OCI-LY7 (cell line): ENCODE measurements at regions not wholly inside any gene's neighbourhood (a gene's known extent, or its start where the extent isn't known, plus 50 kb on each side); places are given as distances from the start of the nearest gene placed in this dataset.

Experiments used
- BruUV-seq: library from RNA; stranded (reverse); fragments of 400-500 nt; replicated peaks from 2 replicates; lab custom pipeline; 2021; lab: Mats Ljungman, UMichigan
- CTCF ChIA-PET: fragments of 300-600 bp; sonication (Branson Sonifier 250); formaldehyde crosslinking; loops from one replicate; lab custom pipeline; 2022; ENCODE audit warnings: antibody characterized with exemption; ENCODE audit not compliant: unreplicated experiment; lab: Charles Lee
- POLR2A ChIA-PET: fragments of 300-600 bp; sonication (Branson Sonifier 250); formaldehyde crosslinking; loops from one replicate; lab custom pipeline; 2022; ENCODE audit warnings: antibody characterized with exemption; lab: Charles Lee
- DNase-seq: peaks from one replicate; pipeline ENCODE4 v3.0.0-alpha.2; 2015; ENCODE audit warnings: low spot score
- H2AFZ ChIP-seq: fragments of 200-600 bp; sonication (generic), shearing (Covaris generic); 2 replicates; pipeline ENCODE4 v1.6.1; 2014; ENCODE audit warnings: mild to moderate bottlenecking, antibody characterized with exemption, low read length, moderate library complexity
- H3K27ac ChIP-seq: fragments of 200-600 bp; sonication (generic); 2 replicates; pipeline ENCODE4 v1.5.1; 2014; ENCODE audit warnings: mixed run types, low read depth, mild to moderate bottlenecking, moderate library complexity, low read length, inconsistent platforms; ENCODE audit not compliant: poor library complexity, severe bottlenecking
- H3K36me3 ChIP-seq: fragments of 200-600 bp; sonication (generic); 2 replicates; pipeline ENCODE4 v1.6.1; 2014; ENCODE audit warnings: mild to moderate bottlenecking, antibody characterized with exemption, low read length, moderate library complexity, mixed read lengths; ENCODE audit not compliant: insufficient read depth
- H3K4me1 ChIP-seq: fragments of 200-600 bp; sonication (generic); 2 replicates; pipeline ENCODE4 v1.5.1; 2014; ENCODE audit warnings: mild to moderate bottlenecking, low read length; ENCODE audit not compliant: insufficient read depth, poor library complexity, severe bottlenecking
- H3K4me2 ChIP-seq: fragments of 200-600 bp; sonication (generic); 2 replicates; pipeline ENCODE4 v1.6.1; 2014; ENCODE audit warnings: mild to moderate bottlenecking, low read length
- H3K4me3 ChIP-seq: fragments of 200-600 bp; sonication (generic); 2 replicates; pipeline ENCODE4 v1.5.1; 2014; ENCODE audit warnings: mild to moderate bottlenecking, low read depth, low read length; ENCODE audit not compliant: poor library complexity, severe bottlenecking
- H3K79me2 ChIP-seq: fragments of 200-600 bp; sonication (generic); 2 replicates; pipeline ENCODE4 v1.6.1; 2016; ENCODE audit warnings: low read depth, mild to moderate bottlenecking, low read length, moderate library complexity, mixed read lengths; ENCODE audit not compliant: insufficient read depth
- H3K9me2 ChIP-seq: fragments of 200-600 bp; sonication (generic); 2 replicates; pipeline ENCODE4 v1.6.1; 2016; ENCODE audit warnings: mild to moderate bottlenecking, low read length, mixed read lengths; ENCODE audit not compliant: insufficient read depth
- H3K9me3 ChIP-seq: fragments of 200-600 bp; sonication (generic); 2 replicates; pipeline ENCODE4 v1.6.1; 2014; ENCODE audit warnings: mild to moderate bottlenecking, mixed run types, low read length, mixed read lengths
- H4K20me1 ChIP-seq: fragments of 200-600 bp; sonication (generic); 2 replicates; pipeline ENCODE4 v1.6.1; 2014; ENCODE audit warnings: mild to moderate bottlenecking, antibody characterized with exemption, low read length, moderate library complexity, mixed read lengths; ENCODE audit not compliant: insufficient read depth
- EZH2phosphoT487 ChIP-seq: fragments of 200-600 bp; sonication (generic); IDR thresholded peaks from 2 replicates; pipeline ENCODE4 v1.6.1; 2018; ENCODE audit warnings: low read depth, borderline replicate concordance, mild to moderate bottlenecking, mixed run types, antibody characterized with exemption, low read length, moderate library complexity, mixed read lengths
- intact Hi-C: fragments of 100-400 bp; cut with micrococcal nuclease; formaldehyde crosslinking; loops from one replicate; pipeline ENCODE4 v1.10.0; 2022; ENCODE audit not compliant: unreplicated experiment
- TF ChIP-seq, protein P1 (sequence below): fragments of 200-600 bp; sonication (generic); conservative IDR thresholded peaks from 2 replicates; pipeline ENCODE4 v1.5.1; 2014; ENCODE audit warnings: mild to moderate bottlenecking, antibody characterized with exemption, low read length, moderate library complexity, mixed read lengths

GRCh38 chr5:51273021-51273420 is 110.2 kb upstream of the ISL1 start:
- H3K9me2 ChIP-seq: no peaks in the 10 kb centered on the region
- DNase-seq: no peak
- no peaks in the 10 kb centered on the region for H3K9me3 ChIP-seq
- intact Hi-C loops: no loop called here
- ChIA-PET POLR2A (interaction anchor here (1.1 kb wide), 1 partner anchor 24 kb away, joined by 3 read pairs; no protein-coding TSS in a partner anchor), CTCF (no interaction called here)
- H3K4me2 ChIP-seq: no peak overlapping the region
- H2AFZ ChIP-seq: no peak overlapping the region
- no peaks in the 10 kb centered on the region for H3K79me2 ChIP-seq
- no peak for TF ChIP-seq EZH2phosphoT487
- TF ChIP-seq, protein P1, sequence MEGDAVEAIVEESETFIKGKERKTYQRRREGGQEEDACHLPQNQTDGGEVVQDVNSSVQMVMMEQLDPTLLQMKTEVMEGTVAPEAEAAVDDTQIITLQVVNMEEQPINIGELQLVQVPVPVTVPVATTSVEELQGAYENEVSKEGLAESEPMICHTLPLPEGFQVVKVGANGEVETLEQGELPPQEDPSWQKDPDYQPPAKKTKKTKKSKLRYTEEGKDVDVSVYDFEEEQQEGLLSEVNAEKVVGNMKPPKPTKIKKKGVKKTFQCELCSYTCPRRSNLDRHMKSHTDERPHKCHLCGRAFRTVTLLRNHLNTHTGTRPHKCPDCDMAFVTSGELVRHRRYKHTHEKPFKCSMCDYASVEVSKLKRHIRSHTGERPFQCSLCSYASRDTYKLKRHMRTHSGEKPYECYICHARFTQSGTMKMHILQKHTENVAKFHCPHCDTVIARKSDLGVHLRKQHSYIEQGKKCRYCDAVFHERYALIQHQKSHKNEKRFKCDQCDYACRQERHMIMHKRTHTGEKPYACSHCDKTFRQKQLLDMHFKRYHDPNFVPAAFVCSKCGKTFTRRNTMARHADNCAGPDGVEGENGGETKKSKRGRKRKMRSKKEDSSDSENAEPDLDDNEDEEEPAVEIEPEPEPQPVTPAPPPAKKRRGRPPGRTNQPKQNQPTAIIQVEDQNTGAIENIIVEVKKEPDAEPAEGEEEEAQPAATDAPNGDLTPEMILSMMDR: no peak
- no peaks in the 10 kb centered on the region for H3K4me1 ChIP-seq
- no peaks in the 10 kb centered on the region for H4K20me1 ChIP-seq
- H3K4me3 ChIP-seq: no peak overlapping the region
- no TSS peak for BruUV-seq
- H3K36me3 ChIP-seq: no peaks in the 10 kb centered on the region
- H3K27ac ChIP-seq: no peak overlapping the region

- H4K20me1 ChIP-seq: no peaks in the 10 kb centered on the region
- DNase-seq: no peak
- H3K36me3 ChIP-seq: no peaks in the 10 kb centered on the region
- no peaks in the 10 kb centered on the region for H3K9me3 ChIP-seq
- no peak overlapping the region for H2AFZ ChIP-seq
- no peaks in the 10 kb centered on the region for H3K79me2 ChIP-seq
- ChIA-PET POLR2A (interaction anchor here (0.7 kb wide), 1 partner anchor 14 kb away, joined by 3 read pairs; no protein-coding TSS in a partner anchor), CTCF (no interaction called here)
- no peaks in the 10 kb centered on the region for H3K4me1 ChIP-seq
- H3K27ac ChIP-seq: no peak overlapping the region
- H3K9me2 ChIP-seq: no peaks in the 10 kb centered on the region
- intact Hi-C loops: no loop called here
- H3K4me3 ChIP-seq: no peak overlapping the region
- no TSS peak for BruUV-seq
- H3K4me2 ChIP-seq: no peak overlapping the region
- no peak for TF ChIP-seq EZH2phosphoT487
Measured at GRCh38 chr5:51273871-51274270, 109.4 kb upstream of the ISL1 start.

- Histone ChIP-seq H3K27ac (no peak overlapping the region), H3K9me3 (no peaks in the 10 kb centered on the region), H3K36me3 (no peaks in the 10 kb centered on the region), H3K9me2 (no peaks in the 10 kb centered on the region), H3K4me1 (no peaks in the 10 kb centered on the region), H3K4me3 (no peak overlapping the region), H3K4me2 (no peak overlapping the region), H3K79me2 (no peaks in the 10 kb centered on the region), H2AFZ (no peak overlapping the region), H4K20me1 (no peaks in the 10 kb centered on the region)
- no peak for TF ChIP-seq EZH2phosphoT487
- TF ChIP-seq, protein P1: no peak
- intact Hi-C loops: no loop called here
- no peak for DNase-seq
- ChIA-PET POLR2A (no interaction called here), CTCF (no interaction called here)
- BruUV-seq: no TSS peak
Measured at GRCh38 chr5:51275428-51275827, 107.8 kb upstream of the ISL1 start.
